ENCODE measurements at regions not wholly inside any gene's neighbourhood (a gene's known extent, or its start where the extent isn't known, plus 50 kb on each side); places are given as distances from the start of the nearest gene placed in this dataset.
"Not testable (repeated sequence)": the region's sequence is repeated elsewhere in the genome, so short reads cannot be mapped to it uniquely, and the experiment has no call there.

- DNase-seq (ENCODE audit: low read depth), result no peak
- CTCF ChIA-PET, result no interaction called here
Measured at GRCh38 chr3:146705225-146705624, 100.1 kb upstream of the PLSCR5 start.

GRCh38 chr3:146702237-146702636, 97.1 kb upstream of the PLSCR5 start:
- TF ChIP-seq CTCF (IDR thresholded peaks at IDR 0.05; ENCODE audit: insufficient read depth, low read depth, low read length), result no peak
- DNase-seq (ENCODE audit: low read depth), result no peak
- Histone ChIP-seq H3K36me3 (ENCODE audit: control insufficient read depth, insufficient read depth, low read length) (no peaks in the 10 kb centered on the region), H3K27me3 (ENCODE audit: control insufficient read depth, insufficient read depth, low read length) (no peaks in the 10 kb centered on the region), H3K4me3 (ENCODE audit: low read depth, low read length) (no peak overlapping the region)
- POLR2A ChIA-PET, result interaction anchor here (0.6 kb wide), 1 partner anchor 597 kb away, joined by 3 read pairs; no protein-coding TSS in a partner anchor
- CTCF ChIA-PET, result interaction anchor here (0.6 kb wide), 1 partner anchor 13 kb away, joined by 4 read pairs; no protein-coding TSS in a partner anchor

More at GRCh38 chr3:146705225-146705624, 100.1 kb upstream of the PLSCR5 start:
- POLR2A ChIA-PET, result no interaction called here
- no peaks in the 10 kb centered on the region for H3K27me3 ChIP-seq (ENCODE audit: control insufficient read depth, insufficient read depth, low read length)
- no peak overlapping the region for H3K4me3 ChIP-seq (ENCODE audit: low read depth, low read length)
- H3K36me3 ChIP-seq (ENCODE audit: control insufficient read depth, insufficient read depth, low read length), result no peaks in the 10 kb centered on the region
- no peak for TF ChIP-seq CTCF (IDR thresholded peaks at IDR 0.05; ENCODE audit: insufficient read depth, low read depth, low read length)

- ChIA-PET CTCF (interaction anchor here (0.6 kb wide), 1 partner anchor 14 kb away, joined by 4 read pairs; no protein-coding TSS in a partner anchor), POLR2A (no interaction called here)
- DNase-seq (ENCODE audit: low read depth), result no peak
- no peak for TF ChIP-seq CTCF (IDR thresholded peaks at IDR 0.05; ENCODE audit: insufficient read depth, low read depth, low read length)
- no peaks in the 10 kb centered on the region for H3K36me3 ChIP-seq (ENCODE audit: control insufficient read depth, insufficient read depth, low read length)
- no peaks in the 10 kb centered on the region for H3K27me3 ChIP-seq (ENCODE audit: control insufficient read depth, insufficient read depth, low read length)
- H3K4me3 ChIP-seq (ENCODE audit: low read depth, low read length), result no peak overlapping the region
Measured at GRCh38 chr3:146701246-146701645, 96.1 kb upstream of the PLSCR5 start.

GRCh38 chr3:146700025-146700424, 94.9 kb upstream of the PLSCR5 start:
- POLR2A ChIA-PET, result not testable (repeated sequence)

GRCh38 chr3:146692254-146692653, 87.1 kb upstream of the PLSCR5 start:
- H3K27me3 ChIP-seq (ENCODE audit: control insufficient read depth, insufficient read depth, low read length), result no peaks in the 10 kb centered on the region
- DNase-seq (ENCODE audit: low read depth), result no peak
- POLR2A ChIA-PET, result no interaction called here
- no peak for TF ChIP-seq CTCF (IDR thresholded peaks at IDR 0.05; ENCODE audit: insufficient read depth, low read depth, low read length)
- no peaks in the 10 kb centered on the region for H3K36me3 ChIP-seq (ENCODE audit: control insufficient read depth, insufficient read depth, low read length)
- CTCF ChIA-PET, result no interaction called here
- H3K4me3 ChIP-seq (ENCODE audit: low read depth, low read length), result no peak overlapping the region

More at GRCh38 chr3:146700025-146700424, 94.9 kb upstream of the PLSCR5 start:
- H3K4me3 ChIP-seq (ENCODE audit: low read depth, low read length); DNase-seq (ENCODE audit: low read depth); CTCF ChIA-PET; H3K36me3 ChIP-seq (ENCODE audit: control insufficient read depth, insufficient read depth, low read length); H3K27me3 ChIP-seq (ENCODE audit: control insufficient read depth, insufficient read depth, low read length): not testable (repeated sequence)

- Histone ChIP-seq H3K4me3 (ENCODE audit: low read depth, low read length) (no peak overlapping the region), H3K27me3 (ENCODE audit: control insufficient read depth, insufficient read depth, low read length) (no peaks in the 10 kb centered on the region), H3K36me3 (ENCODE audit: control insufficient read depth, insufficient read depth, low read length) (no peaks in the 10 kb centered on the region)
- no peak for DNase-seq (ENCODE audit: low read depth)
- ChIA-PET CTCF (no interaction called here), POLR2A (no interaction called here)
- TF ChIP-seq CTCF (IDR thresholded peaks at IDR 0.05; ENCODE audit: insufficient read depth, low read depth, low read length), result no peak
Measured at GRCh38 chr3:146685050-146685814, 80.1 kb upstream of the PLSCR5 start.
